ENCODE measurements at regions not wholly inside any gene's neighbourhood (a gene's known extent, or its start where the extent isn't known, plus 50 kb on each side); places are given as distances from the start of the nearest gene placed in this dataset.

DNA sequence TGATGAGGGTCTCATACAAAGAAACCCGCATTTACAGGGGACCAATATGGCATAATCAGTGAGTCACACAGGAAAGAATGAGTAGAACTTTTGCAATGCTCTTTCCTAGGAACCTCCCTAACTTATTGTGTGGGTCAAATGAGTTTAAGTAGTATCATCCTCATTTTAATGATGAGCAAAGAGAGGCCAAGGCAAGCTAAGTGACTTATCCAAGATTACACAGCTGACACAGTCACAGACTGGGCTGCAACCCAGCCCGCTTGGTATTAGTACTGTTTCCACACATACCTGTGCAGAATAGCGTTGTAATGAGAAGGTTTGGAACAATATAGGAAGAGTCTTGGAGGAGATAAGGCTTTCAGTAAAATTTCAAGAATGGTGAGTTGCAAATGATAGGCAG lies 91.0 kb upstream of the PPP1R2C start:
- dilution Hi-C loops (cut with MboI; ENCODE audit: extremely low pct_ligation_motif_present, low sequenced_read_pairs), result no loop called here
- no peak for DNase-seq (ENCODE audit: low read depth, low spot score)

DNA sequence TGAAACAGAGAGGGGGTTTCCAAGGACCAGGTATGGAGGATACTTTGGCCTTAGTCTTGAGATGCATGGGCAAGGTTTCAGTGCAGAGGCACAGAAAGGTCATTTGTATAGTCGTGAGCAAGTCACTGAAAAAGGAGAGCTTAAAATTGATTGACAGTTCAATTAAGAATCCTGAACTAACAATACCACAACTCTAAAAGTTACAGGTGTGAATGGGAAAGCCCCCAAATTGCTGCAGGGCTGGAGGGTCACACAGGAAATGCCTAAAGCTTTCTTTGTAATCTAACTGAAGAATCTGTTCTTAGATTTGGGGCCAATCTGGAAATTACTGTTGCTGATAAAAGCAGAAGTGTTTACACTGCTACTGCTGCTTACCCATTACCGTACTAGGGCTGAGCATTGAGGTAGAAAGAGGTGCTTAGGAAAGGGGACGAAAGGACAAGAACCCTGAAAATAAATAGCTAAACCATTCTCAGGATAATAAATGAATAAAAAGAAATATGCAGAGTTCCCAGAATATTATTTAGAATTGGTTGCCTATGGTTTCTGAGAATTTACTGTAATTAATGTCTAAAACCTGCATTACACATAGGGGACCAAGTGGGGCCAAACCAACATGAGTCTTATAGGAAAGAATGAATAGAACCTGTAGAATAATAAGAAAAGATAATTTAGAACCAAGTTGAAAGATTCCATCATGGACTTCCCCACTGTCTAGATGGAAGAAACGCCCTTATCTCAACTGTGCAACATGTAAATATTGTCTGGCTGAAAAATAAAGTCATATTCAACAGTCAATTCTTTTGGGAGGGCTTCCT lies 91.9 kb upstream of the PPP1R2C start:
- H2AFZ ChIP-seq (ENCODE audit: control insufficient read depth, low read length), result no peak overlapping the region
- no peak overlapping the region for H3K4me3 ChIP-seq (ENCODE audit: control insufficient read depth in 2 of 3, extremely low read depth in 1 of 3, insufficient read depth in 2 of 3, low read depth in 1 of 3, low read length in 3 of 3)
- H3K27me3 ChIP-seq (ENCODE audit: control insufficient read depth, extremely low read depth, insufficient read depth, low read length), result no peaks in the 10 kb centered on the region
- H3K4me1 ChIP-seq (ENCODE audit: control insufficient read depth, extremely low read depth, insufficient read depth, low read length), result no peaks in the 10 kb centered on the region
- H3K27ac ChIP-seq (ENCODE audit: control insufficient read depth, insufficient read depth, low read length), result no peak overlapping the region
- no peak for DNase-seq (ENCODE audit: low read depth, low spot score)
- H4K20me1 ChIP-seq (ENCODE audit: control insufficient read depth, extremely low read depth, insufficient read depth, low read length), result no peaks in the 10 kb centered on the region
- no peak overlapping the region for H3K9ac ChIP-seq (ENCODE audit: control insufficient read depth, extremely low read depth, insufficient read depth, low read length)
- TF ChIP-seq, protein P1, sequence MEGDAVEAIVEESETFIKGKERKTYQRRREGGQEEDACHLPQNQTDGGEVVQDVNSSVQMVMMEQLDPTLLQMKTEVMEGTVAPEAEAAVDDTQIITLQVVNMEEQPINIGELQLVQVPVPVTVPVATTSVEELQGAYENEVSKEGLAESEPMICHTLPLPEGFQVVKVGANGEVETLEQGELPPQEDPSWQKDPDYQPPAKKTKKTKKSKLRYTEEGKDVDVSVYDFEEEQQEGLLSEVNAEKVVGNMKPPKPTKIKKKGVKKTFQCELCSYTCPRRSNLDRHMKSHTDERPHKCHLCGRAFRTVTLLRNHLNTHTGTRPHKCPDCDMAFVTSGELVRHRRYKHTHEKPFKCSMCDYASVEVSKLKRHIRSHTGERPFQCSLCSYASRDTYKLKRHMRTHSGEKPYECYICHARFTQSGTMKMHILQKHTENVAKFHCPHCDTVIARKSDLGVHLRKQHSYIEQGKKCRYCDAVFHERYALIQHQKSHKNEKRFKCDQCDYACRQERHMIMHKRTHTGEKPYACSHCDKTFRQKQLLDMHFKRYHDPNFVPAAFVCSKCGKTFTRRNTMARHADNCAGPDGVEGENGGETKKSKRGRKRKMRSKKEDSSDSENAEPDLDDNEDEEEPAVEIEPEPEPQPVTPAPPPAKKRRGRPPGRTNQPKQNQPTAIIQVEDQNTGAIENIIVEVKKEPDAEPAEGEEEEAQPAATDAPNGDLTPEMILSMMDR (optimal IDR thresholded peaks at IDR 0.05 in 1 of 3, IDR thresholded peaks at IDR 0.05 in 1 of 3, conservative IDR thresholded peaks at IDR 0.05 in 1 of 3; ENCODE audit: extremely low read depth in 1 of 3, insufficient read depth in 2 of 3, low read length in 3 of 3), result no peak
- no peak for TF ChIP-seq EZH2 (IDR thresholded peaks at IDR 0.05; ENCODE audit: low read length)
- H3K4me2 ChIP-seq (ENCODE audit: control insufficient read depth, extremely low read depth, insufficient read depth, low read depth, low read length), result no peak overlapping the region
- dilution Hi-C loops (cut with MboI; ENCODE audit: extremely low pct_ligation_motif_present, low sequenced_read_pairs), result no loop called here
- no peaks in the 10 kb centered on the region for H3K79me2 ChIP-seq (ENCODE audit: control insufficient read depth, insufficient read depth, low read length)
- no peaks in the 10 kb centered on the region for H3K9me3 ChIP-seq (ENCODE audit: control insufficient read depth, low read depth, low read length)
- H3K36me3 ChIP-seq (ENCODE audit: control insufficient read depth in 2 of 2, extremely low read depth in 1 of 2, insufficient read depth in 2 of 2, low read length in 2 of 2), result no peaks in the 10 kb centered on the region
- FAIRE-seq, result no peak
- no peaks in the 10 kb centered on the region for H3K9me1 ChIP-seq (ENCODE audit: control insufficient read depth, extremely low read depth, insufficient read depth, low read length)

More for the DNA sequence above, 91.0 kb upstream of the PPP1R2C start:
- no peaks in the 10 kb centered on the region for H4K20me1 ChIP-seq (ENCODE audit: control insufficient read depth, extremely low read depth, insufficient read depth, low read length)
- no peak overlapping the region for H2AFZ ChIP-seq (ENCODE audit: control insufficient read depth, low read length)
- TF ChIP-seq EZH2 (IDR thresholded peaks at IDR 0.05; ENCODE audit: low read length), result no peak
- TF ChIP-seq, protein P1 (optimal IDR thresholded peaks at IDR 0.05 in 1 of 3, IDR thresholded peaks at IDR 0.05 in 1 of 3, conservative IDR thresholded peaks at IDR 0.05 in 1 of 3; ENCODE audit: extremely low read depth in 1 of 3, insufficient read depth in 2 of 3, low read length in 3 of 3), result no peak
- H3K79me2 ChIP-seq (ENCODE audit: control insufficient read depth, insufficient read depth, low read length), result no peaks in the 10 kb centered on the region
- H3K9me3 ChIP-seq (ENCODE audit: control insufficient read depth, low read depth, low read length), result no peaks in the 10 kb centered on the region
- no peak overlapping the region for H3K4me3 ChIP-seq (ENCODE audit: control insufficient read depth in 2 of 3, extremely low read depth in 1 of 3, insufficient read depth in 2 of 3, low read depth in 1 of 3, low read length in 3 of 3)
- H3K9me1 ChIP-seq (ENCODE audit: control insufficient read depth, extremely low read depth, insufficient read depth, low read length), result no peaks in the 10 kb centered on the region
- H3K36me3 ChIP-seq (ENCODE audit: control insufficient read depth in 2 of 2, extremely low read depth in 1 of 2, insufficient read depth in 2 of 2, low read length in 2 of 2), result no peaks in the 10 kb centered on the region
- no peak for FAIRE-seq
- no peak overlapping the region for H3K27ac ChIP-seq (ENCODE audit: control insufficient read depth, insufficient read depth, low read length)
- no peaks in the 10 kb centered on the region for H3K4me1 ChIP-seq (ENCODE audit: control insufficient read depth, extremely low read depth, insufficient read depth, low read length)
- H3K9ac ChIP-seq (ENCODE audit: control insufficient read depth, extremely low read depth, insufficient read depth, low read length), result no peak overlapping the region
- no peaks in the 10 kb centered on the region for H3K27me3 ChIP-seq (ENCODE audit: control insufficient read depth, extremely low read depth, insufficient read depth, low read length)
- no peak overlapping the region for H3K4me2 ChIP-seq (ENCODE audit: control insufficient read depth, extremely low read depth, insufficient read depth, low read depth, low read length)
